ENCODE measurements at regions not wholly inside any gene's neighbourhood (a gene's known extent, or its start where the extent isn't known, plus 50 kb on each side); places are given as distances from the start of the nearest gene placed in this dataset.

GRCh38 chr6:140535511-140535910 is 1161.1 kb upstream of the CITED2 start:
- TF ChIP-seq CTCF (IDR thresholded peaks at IDR 0.05): no peak
- TF ChIP-seq EZH2 (IDR thresholded peaks at IDR 0.05): no peak
